GM18907 (cell line): ENCODE measurements at regions not wholly inside any gene's neighbourhood (a gene's known extent, or its start where the extent isn't known, plus 50 kb on each side); places are given as distances from the start of the nearest gene placed in this dataset.

ENCODE experiments used
- ATAC-seq: cut with Tn5 transposase; IDR thresholded peaks from one replicate; pipeline ENCODE4 v1.9.1; 2021; ENCODE audit warnings: mild to moderate bottlenecking, moderate library complexity; ENCODE audit not compliant: unreplicated experiment

DNA sequence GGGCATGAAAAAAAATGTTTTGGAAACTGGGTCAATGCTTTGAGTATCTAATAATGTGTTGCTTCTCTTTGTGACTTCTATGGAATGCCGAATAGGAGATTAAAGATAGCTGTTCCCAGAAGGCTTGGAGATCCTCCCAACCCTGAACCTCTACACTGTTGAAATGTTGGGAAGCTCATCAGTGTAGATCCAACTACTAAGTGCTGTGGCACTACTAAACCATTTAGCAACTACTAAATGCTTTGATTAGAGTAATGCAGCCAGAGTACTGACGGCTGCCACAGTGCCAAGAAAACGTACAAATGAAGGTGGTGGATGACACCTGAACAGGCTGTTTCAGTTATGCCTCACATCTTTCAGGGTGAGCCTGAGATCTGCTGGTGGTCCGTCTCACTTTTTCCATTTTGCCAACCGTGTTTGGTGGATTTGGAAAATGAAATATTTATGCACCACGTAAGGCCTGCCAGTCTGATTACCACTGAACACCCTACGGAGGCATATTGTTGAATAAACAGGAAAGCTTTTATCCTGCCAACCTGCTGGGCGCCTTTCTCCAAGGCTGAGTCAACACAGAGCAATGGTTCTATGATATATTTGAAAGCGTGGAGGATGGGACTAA is 938.0 kb upstream of the FLRT2 start:
- no peak for ATAC-seq

DNA sequence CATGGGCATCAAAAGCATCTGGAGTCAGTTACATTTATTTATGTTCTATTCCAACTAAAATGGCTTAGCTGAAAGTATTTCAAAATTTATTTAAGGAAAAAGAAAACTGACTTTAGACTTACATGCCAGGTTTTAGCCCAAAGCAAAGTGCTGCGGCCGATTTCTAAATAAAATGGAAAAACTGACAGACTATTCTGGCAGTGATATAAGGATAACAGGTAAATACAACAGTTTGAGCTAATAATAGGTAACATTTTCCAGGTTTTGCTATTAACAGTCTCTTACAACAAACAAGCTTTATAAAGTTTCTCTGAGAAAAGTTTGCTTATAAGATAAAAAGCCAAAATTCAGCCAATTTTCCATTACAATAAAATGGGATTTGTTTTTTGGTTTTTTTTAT is 937.2 kb upstream of the FLRT2 start:
- ATAC-seq, result no peak

DNA sequence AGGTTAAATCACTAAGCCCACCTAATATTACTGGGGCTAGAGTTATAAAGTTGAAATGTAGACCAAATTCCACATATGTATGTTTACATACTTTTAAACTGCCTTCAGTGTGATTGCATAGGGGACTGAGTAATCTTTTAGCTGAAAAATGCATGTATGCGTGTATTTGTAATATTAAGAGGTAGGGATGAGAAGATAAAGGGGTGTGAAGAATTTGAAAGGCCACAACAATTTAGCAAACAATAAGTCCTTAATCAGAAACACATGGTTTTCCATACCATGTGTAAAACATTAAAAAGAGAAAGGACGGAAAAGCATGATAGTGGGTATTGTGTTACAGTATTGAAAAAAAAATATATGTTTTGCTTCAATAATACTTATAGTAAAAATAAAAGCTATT is 919.9 kb upstream of the FLRT2 start:
- no peak for ATAC-seq

DNA sequence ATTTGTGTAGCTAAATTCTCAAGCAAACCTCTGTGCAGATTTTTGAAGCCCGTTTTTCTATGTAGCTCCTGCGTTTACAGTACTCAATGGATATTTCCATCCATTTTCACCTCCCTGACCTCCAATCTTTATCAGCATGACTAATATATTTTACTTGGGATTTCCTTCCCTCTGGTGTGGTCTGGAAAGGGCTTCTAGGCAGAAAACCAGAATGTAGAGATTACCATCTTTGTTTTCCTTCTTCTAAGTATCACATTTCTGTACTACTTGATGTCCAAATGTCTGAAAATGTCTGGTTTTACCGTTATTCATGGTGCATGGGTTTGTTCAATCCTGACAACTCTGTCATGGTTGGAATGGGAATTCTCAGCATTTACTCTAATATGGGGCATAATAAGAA is 907.6 kb upstream of the FLRT2 start:
- ATAC-seq, result no peak

DNA sequence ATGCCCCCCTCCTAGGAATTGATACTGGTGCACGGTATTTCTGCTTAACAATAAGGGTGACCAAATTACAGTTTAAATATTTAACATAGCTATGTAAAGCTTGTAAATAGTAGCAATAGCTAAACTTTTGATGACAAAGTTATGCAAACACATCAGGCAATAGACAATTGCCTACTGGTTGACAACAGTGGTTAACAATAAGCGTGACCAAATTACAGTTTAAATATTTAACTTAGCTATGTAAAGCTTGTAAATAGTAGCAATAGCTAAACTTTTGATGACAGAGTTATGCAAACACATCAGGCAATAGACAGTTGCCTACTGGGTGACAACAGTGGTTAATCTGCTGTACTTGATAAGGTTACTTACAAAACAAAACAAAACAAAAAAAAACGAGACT is 886.5 kb upstream of the FLRT2 start:
- no peak for ATAC-seq

DNA sequence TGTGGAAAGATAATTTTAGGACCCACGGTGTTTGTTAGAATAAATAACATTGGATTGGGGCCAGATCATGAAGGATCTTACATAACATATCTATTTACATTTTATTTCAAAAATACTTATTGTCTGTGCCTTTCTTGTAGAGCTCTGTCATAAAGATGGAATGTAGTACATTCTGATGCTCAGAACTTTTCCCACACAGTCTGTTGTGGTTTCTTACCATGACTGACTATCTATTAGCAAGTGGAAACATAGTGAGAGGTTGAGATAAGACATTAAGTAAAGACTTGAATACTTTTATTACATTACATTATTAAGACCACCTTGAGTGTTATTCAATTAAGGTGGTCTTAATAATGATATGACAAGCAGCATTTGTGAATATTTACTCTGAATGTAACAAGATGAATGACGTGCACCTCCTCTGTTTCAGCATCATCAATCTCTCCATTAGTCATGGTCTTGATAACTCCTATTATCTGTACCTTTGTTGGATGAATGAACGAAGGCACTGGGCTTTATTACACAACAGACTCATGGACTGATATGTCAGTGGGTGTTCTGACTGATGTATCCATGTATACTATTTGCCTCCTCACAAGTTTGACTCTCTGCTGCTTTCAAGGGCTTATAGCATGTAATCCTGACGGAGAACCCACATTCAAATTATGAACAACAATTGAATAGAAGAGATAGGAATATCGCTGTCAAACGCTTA is 883.0 kb upstream of the FLRT2 start:
- ATAC-seq, result no peak

DNA sequence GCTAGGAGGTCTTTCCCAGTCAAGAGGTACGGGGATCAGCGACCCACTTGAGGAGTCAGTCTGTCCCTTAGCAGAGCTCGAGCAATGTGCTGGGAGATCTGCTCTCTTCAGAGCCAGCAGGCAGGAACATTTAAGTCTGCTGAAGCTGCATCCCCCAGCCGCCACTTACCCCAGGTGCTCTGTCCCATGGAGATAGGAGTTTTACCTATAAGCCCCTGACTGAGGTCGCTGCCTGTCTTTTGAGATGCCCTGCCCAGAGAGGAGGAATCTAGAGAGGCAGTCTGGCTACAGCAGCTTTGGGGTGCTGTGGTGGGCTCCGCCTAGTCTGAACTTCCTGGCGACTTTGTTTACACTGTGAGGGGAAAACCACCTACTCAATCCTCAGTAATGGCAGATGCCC is 874.9 kb upstream of the FLRT2 start:
- no peak for ATAC-seq

DNA sequence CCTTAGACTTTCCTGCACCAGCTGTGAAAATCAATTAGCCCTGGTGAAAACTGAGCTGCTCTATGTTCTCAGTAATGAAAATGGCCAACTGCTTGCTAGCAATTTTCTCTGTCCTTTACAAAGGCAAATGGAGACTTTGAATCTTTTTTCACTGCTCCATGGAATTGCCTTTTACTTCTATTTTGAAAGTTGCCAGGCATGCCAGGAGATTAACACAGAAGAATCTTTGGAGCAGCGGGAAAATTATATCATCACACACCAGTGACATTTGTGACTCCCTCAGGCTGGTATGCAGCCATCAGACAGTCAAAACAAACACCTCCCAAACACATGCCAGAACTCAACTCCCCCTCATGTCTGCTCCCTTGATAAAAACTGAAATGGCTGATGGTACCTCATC is 872.0 kb upstream of the FLRT2 start:
- no peak for ATAC-seq

DNA sequence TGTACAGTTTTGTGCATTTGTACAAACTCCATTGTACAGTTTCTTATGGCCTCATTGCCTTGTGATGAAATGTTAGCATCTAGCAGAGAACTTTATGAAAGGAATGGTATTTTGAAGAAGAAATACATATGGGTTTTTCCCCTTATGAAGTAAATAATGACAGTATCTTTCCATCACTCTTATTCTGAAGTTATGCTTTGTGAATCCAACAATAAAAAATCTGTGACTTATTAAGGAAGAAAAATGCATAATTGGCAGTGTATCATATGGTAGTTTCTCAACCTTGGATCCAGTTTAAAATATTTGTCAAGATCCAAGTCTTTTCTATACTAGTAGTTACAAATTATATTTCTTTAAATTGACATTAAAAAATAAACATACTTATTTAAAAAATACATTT is 859.1 kb upstream of the FLRT2 start:
- ATAC-seq, result no peak

DNA sequence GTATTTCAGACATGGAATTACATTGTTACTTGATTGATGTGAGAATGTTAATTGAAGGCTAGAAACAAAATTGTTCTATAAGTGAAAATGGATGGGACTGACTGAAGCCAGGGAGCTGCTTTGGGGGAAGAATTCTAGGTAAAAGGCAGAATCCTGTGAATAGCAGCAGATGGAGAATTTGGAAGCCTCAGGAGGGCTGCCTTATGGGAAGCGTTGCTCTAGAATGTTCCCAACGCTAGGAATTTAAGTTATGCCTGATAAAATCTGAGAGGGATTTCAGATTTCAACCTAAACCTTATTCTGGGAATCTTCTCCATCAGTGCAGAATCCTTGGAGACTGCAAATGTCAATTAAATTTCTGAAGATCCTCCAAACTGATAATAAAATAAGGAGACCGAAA is 858.2 kb upstream of the FLRT2 start:
- no peak for ATAC-seq

DNA sequence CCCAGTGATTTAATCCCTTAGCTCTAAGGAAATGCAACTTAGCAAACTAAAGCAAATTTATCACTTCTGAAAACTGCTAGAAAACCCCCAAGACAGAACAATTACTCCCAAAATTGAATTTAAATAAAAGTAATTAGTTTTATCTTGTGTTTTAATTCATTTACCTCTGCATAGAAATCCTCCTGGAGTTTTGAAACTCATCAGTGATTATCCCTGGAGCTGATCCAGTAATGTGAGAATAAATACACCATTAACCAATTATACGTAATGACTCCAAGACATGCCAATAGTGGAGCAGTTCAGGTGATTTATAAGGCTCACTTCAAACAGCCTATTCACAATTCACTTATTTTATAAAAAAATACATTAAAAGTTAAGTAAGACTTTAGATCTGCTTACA is 855.3 kb upstream of the FLRT2 start:
- no peak for ATAC-seq

DNA sequence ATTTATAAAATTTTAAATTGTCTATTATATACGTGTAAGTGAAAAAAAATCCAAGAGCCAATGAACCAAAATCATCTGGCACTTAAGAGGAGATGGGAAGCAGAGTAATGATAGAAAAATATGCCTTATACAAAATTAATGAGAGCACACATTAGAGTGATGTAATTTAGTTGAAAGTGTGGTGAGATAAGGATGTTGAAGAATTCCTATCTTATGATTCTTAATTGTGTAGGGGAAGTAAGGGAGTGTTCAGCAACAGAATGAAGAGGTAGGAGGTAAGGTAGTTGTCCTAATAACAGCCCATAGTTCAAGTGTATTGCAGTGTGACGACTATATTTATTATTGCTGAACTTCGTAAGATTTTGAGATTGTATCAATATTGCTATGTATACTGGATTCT is 843.4 kb upstream of the FLRT2 start:
- ATAC-seq, result no peak

DNA sequence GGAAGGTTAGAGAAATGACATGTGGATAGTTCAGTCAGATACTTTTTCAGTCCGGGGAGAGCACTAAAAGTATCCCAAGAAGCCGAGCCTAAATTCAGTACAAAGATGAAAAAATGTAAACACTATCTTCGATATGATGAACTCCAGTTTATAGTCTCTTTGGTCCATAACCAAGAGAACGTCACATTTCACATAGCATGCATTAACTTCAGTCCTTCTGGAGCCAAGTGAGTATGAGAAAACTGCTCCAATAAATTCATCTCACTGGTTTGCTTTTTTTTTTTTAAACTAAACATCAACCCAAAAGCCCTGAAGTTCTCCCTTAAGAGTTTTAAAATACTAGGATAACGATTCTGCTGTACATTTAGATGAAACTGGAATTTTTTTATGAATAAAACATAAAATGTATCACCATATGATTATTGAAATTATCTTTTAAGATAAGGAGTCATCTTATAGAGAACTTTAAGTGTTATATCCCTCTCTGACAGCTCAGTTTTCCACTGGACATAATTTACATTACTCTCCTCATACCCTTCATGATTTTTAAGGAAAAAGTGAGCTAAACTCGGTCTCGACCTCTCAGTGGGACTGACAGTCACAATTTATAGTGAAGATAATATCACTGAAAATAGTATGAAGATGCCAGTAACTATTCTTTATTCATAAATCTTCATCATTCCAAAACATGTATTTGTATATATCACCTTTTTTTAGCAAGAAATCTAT is 841.5 kb upstream of the FLRT2 start:
- no peak for ATAC-seq

DNA sequence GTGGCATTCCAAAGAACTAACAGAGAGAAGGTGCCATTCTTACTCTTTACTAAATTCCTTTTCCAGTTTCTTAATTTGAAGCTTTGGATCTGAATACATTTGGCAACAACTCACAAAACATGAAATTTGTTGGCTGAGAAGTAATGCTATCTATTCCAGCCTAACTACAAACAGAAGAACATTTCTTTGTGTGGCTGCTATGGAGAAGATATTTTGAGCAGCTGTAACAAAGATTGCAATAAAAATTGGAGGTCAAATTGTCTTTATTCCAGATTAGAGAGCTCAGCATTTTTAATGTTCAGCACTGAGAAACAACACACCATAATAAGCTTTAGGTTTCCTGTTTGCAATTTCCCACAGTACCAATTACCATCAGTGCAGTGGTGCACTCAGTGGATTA is 835.8 kb upstream of the FLRT2 start:
- ATAC-seq, result no peak

DNA sequence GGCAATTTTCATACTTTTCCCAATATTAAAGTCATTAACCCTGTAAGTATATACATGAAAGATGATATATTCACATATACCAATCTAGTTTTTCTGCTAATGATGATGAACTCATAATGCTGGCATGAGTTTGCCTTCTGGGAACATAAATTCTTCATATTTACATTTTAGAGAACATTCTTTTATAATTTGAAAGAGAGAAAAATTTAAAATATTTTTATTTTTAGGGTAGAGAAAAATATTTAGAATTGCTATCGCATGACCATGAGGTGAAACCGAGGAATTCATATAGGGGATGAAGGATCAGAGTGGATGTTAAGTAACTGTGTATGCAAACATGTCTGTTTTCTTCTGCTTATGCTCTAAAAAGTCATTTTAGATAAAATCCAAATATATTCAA is 825.3 kb upstream of the FLRT2 start:
- ATAC-seq, result no peak

DNA sequence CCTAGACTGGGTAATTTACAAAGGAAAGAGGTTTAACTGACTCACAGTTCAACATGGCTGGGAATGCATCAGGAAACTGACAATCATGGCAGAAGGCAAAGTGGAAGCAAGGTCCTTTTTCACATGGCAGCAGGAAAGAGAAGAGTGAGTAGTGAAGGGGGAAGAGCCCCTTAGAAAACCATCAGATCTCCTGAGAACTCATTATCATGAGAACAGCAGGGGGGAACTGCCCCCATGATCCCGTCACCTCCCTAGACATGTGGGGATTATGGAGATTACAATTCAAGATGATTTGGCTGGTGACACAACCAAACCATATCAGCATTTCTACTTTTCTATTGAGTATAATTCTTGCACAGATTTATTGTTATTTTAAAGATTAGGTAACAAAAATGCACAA is 822.1 kb upstream of the FLRT2 start:
- ATAC-seq, result no peak

DNA sequence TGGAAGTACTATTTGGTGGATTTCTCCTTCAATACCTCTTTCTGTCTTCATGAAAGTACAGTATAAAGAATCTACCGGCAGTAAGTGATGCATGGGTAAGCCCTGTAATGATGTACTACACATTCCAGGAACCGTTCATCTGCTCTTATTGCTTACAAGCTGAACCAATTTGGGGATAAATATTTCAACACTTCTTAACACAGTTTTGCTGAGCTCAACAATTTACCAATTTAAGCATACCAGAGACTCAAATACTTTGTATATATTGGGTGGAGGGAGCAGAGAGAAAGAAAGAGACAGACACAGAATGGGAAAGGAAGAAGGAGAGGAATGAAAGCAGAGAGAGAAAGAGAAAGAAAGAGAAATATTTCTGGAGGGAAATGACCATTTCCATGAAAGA is 821.1 kb upstream of the FLRT2 start:
- ATAC-seq, result no peak

DNA sequence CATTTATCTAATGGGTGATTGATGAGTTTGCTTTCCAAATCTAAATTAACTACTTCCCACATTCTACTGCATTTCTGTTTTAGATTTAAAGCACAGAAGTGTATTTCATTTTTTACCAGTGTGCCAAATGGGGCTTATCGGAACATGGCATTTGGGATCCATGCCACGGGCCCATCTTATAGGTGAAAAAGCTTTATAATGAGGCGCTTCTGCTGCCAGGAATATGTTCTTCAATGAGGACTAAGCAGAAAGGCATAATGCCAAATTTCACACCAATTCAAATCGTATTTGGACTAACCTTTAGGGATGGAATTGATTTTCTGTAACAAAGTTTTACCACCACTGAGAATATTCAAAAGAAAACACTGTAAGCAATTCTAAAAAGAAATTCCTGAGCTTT is 803.5 kb upstream of the FLRT2 start:
- no peak for ATAC-seq

DNA sequence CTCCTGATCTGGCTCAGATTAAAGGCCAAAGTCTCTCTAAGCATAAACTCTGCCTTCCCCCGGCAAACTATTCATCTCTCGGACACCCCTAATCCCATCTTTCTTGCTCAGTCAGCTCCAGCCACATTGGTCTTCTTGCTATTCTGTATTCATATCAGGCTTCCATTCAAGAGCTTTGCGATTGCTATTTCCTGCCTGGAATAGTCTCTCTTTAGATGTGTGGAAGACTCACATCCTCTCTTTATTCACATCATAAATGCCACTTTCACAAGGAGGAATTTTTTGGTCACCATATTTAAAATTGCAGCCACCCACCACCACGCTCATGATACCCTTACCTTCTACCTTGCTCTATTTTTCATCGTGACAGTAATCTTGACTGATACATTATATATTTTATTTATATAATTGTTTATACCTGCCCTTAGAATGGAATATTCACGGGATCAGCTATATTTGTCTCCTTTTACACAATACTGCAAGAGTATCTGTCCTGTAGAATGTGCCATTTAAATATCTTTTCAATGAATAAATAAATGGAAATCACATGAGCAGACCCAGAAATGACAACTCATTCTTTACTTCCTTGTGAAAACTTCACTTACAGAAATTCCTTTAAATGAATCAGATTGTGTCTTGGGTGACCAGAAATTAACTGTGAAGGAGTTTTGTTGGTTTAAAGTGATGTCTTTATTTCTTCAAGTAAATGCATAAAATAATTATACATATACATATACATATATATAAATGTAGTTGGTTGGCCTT is 780.6 kb upstream of the FLRT2 start:
- no peak for ATAC-seq

DNA sequence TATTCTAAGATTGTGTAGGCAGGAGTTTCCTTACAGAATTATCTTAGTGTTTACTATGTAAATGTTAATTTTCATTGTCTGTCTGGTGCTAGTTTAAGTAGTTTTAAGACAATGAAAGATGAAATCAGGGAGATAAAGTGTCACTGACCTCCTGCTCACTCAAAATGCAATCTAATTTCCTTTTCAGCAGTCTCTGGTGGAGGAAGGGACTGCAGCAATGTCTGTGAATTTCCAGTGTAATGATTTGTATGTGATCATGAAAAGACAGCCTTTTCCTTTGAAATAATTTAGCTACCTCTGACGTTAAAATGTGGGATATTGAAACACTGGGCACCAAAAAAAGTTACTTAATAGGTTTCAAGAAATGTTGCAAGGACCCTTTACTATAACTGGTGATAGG is 779.7 kb upstream of the FLRT2 start:
- ATAC-seq, result no peak

DNA sequence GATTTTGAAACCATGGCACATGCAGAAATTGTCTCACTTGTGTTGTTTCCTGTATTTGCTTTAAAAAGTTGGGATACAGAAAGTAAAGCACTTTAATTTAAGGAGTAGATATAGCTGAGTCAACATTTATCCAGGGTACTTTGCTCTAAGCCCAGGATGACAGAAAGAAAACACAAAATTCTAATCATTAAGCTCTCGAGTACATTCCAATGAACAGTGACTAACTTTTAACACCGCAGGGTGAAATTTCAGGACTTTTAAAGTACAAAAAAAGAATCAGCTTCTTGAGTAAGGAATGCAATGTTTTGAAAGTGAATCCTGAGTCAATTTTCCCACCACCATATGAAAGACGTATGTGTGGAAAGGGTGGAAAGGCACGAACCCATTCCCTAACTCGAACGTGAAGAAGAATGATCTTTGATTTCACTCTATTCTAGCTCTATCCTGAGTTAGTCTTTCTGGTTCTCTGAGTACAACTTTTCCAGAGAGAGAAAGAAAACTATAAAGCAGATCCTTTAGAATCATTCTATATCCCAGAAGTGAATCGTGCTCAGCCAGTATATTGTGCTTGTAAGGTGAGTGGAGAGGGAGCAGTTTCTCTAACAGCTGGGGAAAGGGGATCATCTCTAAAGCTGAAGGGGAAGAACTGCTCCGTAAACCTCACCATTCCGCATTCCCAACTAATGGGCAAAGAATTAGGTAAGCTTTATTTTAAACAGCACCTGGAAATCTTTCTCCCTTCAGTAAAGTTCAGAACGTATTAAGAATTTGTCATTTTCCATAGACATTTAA is 779.0 kb upstream of the FLRT2 start:
- ATAC-seq, result no peak
